GM10266 (cell line): ENCODE measurements at regions not wholly inside any gene's neighbourhood (a gene's known extent, or its start where the extent isn't known, plus 50 kb on each side); places are given as distances from the start of the nearest gene placed in this dataset.

Experiments
- DNase-seq: peaks from one replicate; pipeline ENCODE4 v3.0.0; 2012; ENCODE audit errors: extremely low spot score
- TF ChIP-seq, protein P1 (sequence below): IDR thresholded peaks from 2 replicates; pipeline ENCODE4 v1.5.1; 2012; ENCODE audit warnings: mild to moderate bottlenecking, low read depth; ENCODE audit not compliant: control insufficient read depth, insufficient read depth; ENCODE audit errors: missing control alignments

DNA sequence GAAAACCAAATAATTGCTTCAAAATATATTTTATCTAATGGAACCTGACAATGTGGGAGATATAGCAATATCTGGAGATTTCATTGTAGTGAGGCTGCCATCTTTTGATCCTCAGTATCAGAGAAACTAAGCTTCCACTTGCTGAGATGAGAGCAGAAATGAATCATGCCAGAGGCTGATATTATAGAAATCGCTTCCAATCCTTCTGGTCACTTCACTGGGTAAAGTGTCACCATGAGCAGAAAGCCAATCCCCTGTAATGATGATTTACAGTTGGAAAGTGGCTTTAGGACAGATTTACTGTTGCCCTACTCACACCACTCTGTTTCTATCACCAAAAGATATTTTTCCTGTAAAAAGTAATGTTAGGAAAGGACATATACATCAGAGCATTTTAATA lies 365.0 kb upstream of the VRK2 start:
- DNase-seq: no peak
- TF ChIP-seq, protein P1, sequence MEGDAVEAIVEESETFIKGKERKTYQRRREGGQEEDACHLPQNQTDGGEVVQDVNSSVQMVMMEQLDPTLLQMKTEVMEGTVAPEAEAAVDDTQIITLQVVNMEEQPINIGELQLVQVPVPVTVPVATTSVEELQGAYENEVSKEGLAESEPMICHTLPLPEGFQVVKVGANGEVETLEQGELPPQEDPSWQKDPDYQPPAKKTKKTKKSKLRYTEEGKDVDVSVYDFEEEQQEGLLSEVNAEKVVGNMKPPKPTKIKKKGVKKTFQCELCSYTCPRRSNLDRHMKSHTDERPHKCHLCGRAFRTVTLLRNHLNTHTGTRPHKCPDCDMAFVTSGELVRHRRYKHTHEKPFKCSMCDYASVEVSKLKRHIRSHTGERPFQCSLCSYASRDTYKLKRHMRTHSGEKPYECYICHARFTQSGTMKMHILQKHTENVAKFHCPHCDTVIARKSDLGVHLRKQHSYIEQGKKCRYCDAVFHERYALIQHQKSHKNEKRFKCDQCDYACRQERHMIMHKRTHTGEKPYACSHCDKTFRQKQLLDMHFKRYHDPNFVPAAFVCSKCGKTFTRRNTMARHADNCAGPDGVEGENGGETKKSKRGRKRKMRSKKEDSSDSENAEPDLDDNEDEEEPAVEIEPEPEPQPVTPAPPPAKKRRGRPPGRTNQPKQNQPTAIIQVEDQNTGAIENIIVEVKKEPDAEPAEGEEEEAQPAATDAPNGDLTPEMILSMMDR: no peak

DNA sequence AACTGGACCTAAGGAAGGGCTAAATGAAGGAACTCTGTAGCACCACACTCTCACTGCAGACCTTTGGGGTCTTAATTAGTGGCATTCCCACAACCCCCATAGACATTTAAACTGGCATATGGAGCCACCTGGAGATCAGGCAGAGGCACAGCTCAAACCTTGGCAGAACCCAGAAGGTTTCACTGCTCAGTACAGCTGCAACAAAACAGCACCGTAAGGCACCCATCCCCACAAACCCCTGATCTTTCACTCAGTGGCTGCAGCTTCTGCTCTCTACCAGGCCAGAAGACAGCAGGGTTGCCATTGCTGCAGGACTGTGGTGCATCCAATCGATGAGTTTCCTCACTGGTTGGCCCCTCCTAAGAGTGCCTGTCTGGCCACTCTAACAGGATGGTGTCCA lies 361.6 kb upstream of the VRK2 start:
- no peak for DNase-seq
- TF ChIP-seq, protein P1: no peak

DNA sequence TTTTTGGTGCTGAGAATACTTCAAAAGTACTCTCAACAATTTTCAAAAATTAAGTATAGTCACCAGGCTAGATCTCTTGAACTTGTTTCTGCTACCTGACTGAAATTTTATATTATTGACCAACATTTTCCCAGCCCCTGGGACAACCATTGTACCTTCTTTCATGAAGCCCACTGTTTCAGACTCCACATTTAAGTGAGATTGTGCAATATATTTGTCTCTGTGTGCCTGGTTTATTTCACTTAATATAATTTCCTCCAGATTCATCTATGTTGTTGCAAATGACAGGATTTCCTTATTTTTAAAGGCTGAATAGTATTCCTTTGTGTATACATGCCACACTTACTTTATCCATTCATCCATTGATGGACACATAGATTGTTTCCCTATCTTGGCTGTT lies 354.2 kb upstream of the VRK2 start:
- no peak for DNase-seq
- TF ChIP-seq, protein P1: no peak

DNA sequence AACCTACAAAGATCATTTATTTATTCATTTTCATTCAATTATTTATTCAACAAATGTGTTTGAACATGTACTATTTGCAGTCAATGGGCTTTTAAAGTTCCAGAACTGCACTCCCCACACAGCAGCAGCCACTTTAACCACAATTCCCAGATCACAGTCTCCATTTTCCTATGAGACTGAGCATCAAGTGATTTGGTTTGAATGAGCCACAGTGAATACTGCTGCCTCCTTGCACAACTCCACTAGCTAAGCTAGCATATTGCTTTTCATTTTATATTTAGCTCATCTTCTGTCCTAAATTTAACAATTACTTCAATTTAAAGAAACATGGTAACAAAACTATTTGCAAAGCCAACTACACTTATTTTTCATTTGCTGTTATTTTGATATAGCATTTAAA lies 353.4 kb upstream of the VRK2 start:
- TF ChIP-seq, protein P1: no peak
- DNase-seq: no peak

DNA sequence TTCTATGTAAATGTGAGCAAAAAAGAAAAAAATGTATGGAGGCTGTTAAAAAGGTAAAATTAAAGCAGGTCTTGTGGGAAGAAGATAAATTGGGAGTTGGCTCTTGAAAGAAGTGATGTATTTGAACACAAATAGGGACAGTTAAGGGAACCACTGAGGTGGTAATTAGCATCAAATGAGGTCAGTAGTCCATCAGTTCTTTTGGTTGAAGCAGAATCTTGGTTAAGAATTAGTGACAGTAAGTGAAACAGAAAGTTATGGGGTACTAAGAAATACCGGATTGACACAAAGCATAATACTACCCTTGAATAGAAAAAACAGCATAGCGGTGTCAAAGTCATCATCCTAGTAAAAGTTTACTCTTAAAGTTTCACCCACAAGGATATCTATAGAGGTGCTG lies 352.6 kb upstream of the VRK2 start:
- TF ChIP-seq, protein P1: no peak

DNA sequence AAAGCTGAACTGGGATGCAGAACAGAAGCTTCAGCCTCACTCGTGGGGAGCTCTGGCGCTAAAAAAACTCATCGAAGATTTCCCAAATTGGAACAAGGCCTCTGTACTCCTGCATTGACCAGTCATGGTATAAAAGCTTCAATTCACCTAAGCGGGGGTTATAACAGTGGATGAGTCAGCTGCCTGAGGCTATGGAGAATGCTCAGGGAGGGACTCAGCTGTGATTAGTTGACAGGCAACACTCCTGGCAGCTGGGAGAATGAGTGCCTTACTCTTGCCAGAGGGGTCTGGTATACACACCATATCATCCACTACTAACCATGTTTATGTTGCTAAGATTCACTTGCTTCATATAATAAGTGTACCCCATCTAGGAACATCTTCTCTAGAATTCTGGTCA lies 350.6 kb upstream of the VRK2 start:
- DNase-seq: no peak
- TF ChIP-seq, protein P1: no peak

More for the DNA sequence above, 352.6 kb upstream of the VRK2 start:
- DNase-seq: no peak

DNA sequence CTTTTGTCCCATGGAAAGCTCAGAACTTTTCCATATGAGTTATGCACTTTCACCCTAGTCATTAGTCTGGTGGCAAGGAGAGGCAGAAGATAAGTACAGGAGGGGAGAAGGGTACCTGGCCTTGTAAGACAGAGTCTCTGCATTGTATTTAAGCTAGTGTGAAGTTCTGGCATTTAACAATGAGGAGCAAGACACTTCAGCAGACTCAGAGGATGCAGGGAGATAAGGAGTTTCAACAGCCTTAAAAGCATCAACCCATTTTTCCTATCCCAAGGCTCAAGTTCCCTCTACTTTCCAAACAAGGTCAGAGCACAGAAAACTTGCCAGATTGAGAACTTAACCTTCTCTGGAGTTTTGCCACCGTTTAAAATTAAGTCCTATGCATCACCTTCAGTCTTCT lies 348.2 kb upstream of the VRK2 start:
- DNase-seq: no peak
- TF ChIP-seq, protein P1: no peak

DNA sequence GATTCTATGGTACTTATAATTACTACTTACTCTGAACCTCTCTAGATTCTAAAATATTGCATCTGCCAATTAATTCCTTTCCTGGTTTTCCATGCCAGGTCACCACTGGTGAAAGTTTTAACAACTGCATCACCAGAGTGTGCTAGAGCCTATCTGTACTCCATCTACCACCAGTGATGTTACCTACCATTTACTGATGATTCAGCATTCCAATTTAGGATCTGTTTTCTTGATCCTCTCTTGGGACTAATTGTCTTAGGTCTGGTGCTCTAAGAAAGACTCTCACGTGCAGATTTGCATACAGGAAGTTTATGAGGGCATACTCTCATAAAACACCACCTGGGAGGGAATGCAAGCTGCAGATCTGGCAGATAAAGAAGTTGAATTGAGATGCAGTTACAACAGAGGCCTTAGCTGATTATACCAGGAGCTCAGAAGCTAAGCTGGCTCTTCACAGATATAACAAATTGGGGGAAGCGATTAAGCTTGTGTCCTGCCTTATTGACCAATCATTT lies 347.6 kb upstream of the VRK2 start:
- TF ChIP-seq, protein P1: no peak

More for the DNA sequence above, 347.6 kb upstream of the VRK2 start:
- DNase-seq: no peak
